Activated naive CD8-positive, alpha-beta T cell treated with anti-CD3 and anti-CD28 coated beads, Interleukin-2, amount 10 ng/mL, durations not matched to agents 7 days and 5 days (primary cell): ENCODE measurements at regions not wholly inside any gene's neighbourhood (a gene's known extent, or its start where the extent isn't known, plus 50 kb on each side); places are given as distances from the start of the nearest gene placed in this dataset.
A peak's percentile ranks its signal among the peaks of the same experiment; 100 is the strongest.

Source experiments
- ATAC-seq: fragments of 150-1000 bp; cut with Tn5 transposase; one replicate; pipeline ENCODE4 v1.10.0; 2021; ENCODE audit warnings: low read depth, moderate library complexity
- POLR2A ChIA-PET: fragments of 350-600 bp; sonication (Branson Sonifier 250); formaldehyde crosslinking; loops from one replicate; lab custom pipeline; 2021; ENCODE audit warnings: antibody characterized with exemption; lab: Charles Lee
- DNase-seq: peaks from one replicate; pipeline ENCODE4 v3.0.0; 2021
- H3K27ac Mint-ChIP-seq: one replicate; pipeline ENCODE4 v1.8.0; 2022; ENCODE audit warnings: mild to moderate bottlenecking, mixed read lengths
- H3K27me3 Mint-ChIP-seq: one replicate; pipeline ENCODE4 v1.8.0; 2022; ENCODE audit warnings: mild to moderate bottlenecking, moderate library complexity, mixed read lengths
- H3K36me3 Mint-ChIP-seq: one replicate; pipeline ENCODE4 v1.8.0; 2021; ENCODE audit warnings: mild to moderate bottlenecking, mixed read lengths
- H3K4me1 Mint-ChIP-seq: one replicate; pipeline ENCODE4 v1.8.0; 2021; ENCODE audit warnings: mixed read lengths
- H3K4me3 Mint-ChIP-seq: one replicate; pipeline ENCODE4 v1.8.0; 2022; ENCODE audit warnings: mild to moderate bottlenecking, moderate library complexity, mixed read lengths
- H3K9me3 Mint-ChIP-seq: one replicate; pipeline ENCODE4 v1.8.0; 2021; ENCODE audit warnings: mixed read lengths

DNA sequence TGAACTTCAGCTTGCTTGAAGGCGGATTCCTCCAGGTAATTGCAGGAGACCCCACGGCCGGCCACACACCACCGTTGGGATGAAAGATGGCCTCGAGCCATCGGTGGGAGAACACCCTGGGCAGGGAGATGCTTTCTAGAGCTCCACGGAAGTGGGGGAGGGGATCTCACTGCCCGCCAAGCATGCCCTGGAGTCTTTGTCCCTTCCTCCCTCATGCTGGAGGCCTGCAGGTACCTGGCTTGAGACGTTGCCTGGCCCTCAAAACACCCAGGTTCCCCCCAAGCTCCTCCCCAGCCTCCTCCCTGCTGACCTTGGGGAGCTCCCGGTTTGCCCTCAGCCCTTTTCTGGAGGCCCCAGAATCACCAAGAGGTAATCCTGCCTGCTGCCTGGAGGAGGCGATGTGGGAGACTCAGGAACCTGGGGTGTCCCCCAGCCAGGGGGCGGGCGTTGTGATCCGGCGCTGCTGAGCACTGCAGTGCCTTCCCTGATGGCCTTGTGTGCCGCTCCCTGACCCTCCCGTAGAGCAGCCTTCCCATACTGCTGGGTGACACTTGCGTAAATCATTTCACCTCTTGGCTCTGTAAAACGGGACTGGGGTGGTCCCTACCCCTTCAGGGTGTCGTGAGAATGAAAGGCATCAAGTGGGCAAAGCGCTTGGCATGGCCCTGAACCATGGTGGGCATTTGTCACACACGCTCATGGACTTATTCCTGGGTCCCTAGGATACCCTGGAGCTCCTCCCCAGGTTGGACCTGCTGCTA is 91.4 kb downstream of the CEBPB start:
- no peak overlapping the region for H3K27ac Mint-ChIP-seq
- no peak for DNase-seq

GRCh38 chr20:50282592-50283241 is 92.1 kb downstream of the CEBPB start:
- H3K27ac Mint-ChIP-seq, result peak overlapping the region; percentile 62
- H3K9me3 Mint-ChIP-seq, result no peaks in the 10 kb centered on the region
- H3K27me3 Mint-ChIP-seq, result peaks cover 12% of the 10 kb centered on the region
- POLR2A ChIA-PET, result interaction anchor here (0.8 kb wide), 1 partner anchor 8 kb away, joined by 3 read pairs; no protein-coding TSS in a partner anchor
- no peaks in the 10 kb centered on the region for H3K36me3 Mint-ChIP-seq
- H3K4me1 Mint-ChIP-seq, result peaks cover 16% of the 10 kb centered on the region
- H3K4me3 Mint-ChIP-seq, result no peak overlapping the region
- no peak for DNase-seq
- ATAC-seq, result no peak

More for the DNA sequence above, 91.4 kb downstream of the CEBPB start:
- Mint-ChIP-seq H3K4me3 (no peak overlapping the region), H3K36me3 (no peaks in the 10 kb centered on the region), H3K27me3 (peaks cover 14% of the 10 kb centered on the region), H3K9me3 (no peaks in the 10 kb centered on the region), H3K4me1 (peaks cover 16% of the 10 kb centered on the region)
- POLR2A ChIA-PET, result no interaction called here
- no peak for ATAC-seq

DNA sequence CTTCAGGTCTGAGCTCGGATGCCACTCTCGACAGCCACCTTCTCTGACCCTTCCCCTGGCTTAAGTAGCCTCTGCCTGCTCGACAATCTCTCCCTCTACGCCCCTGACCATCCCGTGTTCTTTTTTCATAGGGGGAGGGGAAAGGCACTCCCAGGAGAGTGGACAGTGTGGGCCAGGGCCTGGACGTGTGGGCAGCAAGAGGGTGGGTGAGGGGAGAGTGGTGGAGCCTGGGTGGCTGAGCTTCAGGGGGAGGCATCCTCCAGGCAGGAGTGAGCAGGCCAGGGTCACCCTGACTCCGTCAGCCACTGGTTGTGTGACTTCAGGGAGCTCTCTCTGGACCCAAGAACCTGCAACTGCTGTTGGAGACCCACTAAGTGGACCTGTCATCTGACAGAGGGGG is 92.7 kb downstream of the CEBPB start:
- H3K27me3 Mint-ChIP-seq, result peaks cover 12% of the 10 kb centered on the region
- H3K36me3 Mint-ChIP-seq, result no peaks in the 10 kb centered on the region
- DNase-seq (no peak), ATAC-seq (no peak)
- H3K4me1 Mint-ChIP-seq, result peaks cover 16% of the 10 kb centered on the region
- H3K9me3 Mint-ChIP-seq, result no peaks in the 10 kb centered on the region
- POLR2A ChIA-PET, result interaction anchor here (0.8 to 1.0 kb wide), 2 partner anchors 9 to 11 kb away, joined by 3 read pairs; no protein-coding TSS in a partner anchor
- H3K27ac Mint-ChIP-seq, result no peak overlapping the region
- no peak overlapping the region for H3K4me3 Mint-ChIP-seq

- ATAC-seq (no peak), DNase-seq (no peak)
- Mint-ChIP-seq H3K36me3 (no peaks in the 10 kb centered on the region), H3K27ac (peak overlapping the region; percentile 46), H3K4me1 (peaks cover 18% of the 10 kb centered on the region), H3K9me3 (no peaks in the 10 kb centered on the region), H3K4me3 (no peak overlapping the region), H3K27me3 (peaks cover 12% of the 10 kb centered on the region)
- POLR2A ChIA-PET, result interaction anchor here (1.0 to 1.1 kb wide), 3 partner anchors 7 to 55 kb away, joined by 3 to 5 read pairs (median 3); no protein-coding TSS in a partner anchor
These were observed 93.5 kb downstream of the CEBPB start for GRCh38 chr20:50283922-50284810.

- Mint-ChIP-seq H3K4me3 (no peak overlapping the region), H3K27ac (no peak overlapping the region), H3K36me3 (no peaks in the 10 kb centered on the region), H3K27me3 (peaks cover 13% of the 10 kb centered on the region), H3K9me3 (no peaks in the 10 kb centered on the region), H3K4me1 (peaks cover 18% of the 10 kb centered on the region)
- DNase-seq (no peak), ATAC-seq (no peak)
- POLR2A ChIA-PET, result interaction anchor here (1.0 to 1.1 kb wide), 2 partner anchors 8 to 54 kb away, joined by 3 to 5 read pairs; no protein-coding TSS in a partner anchor
These were observed 94.3 kb downstream of the CEBPB start for GRCh38 chr20:50284811-50285375.

GRCh38 chr20:50285376-50286173 is 94.9 kb downstream of the CEBPB start:
- POLR2A ChIA-PET, result interaction anchor here (1.1 kb wide), 1 partner anchor 9 kb away, joined by 3 read pairs; no protein-coding TSS in a partner anchor
- ATAC-seq (no peak), DNase-seq (no peak)
- H3K27ac Mint-ChIP-seq, result peak overlapping the region; percentile 21
- no peaks in the 10 kb centered on the region for H3K36me3 Mint-ChIP-seq
- peaks cover 18% of the 10 kb centered on the region for H3K4me1 Mint-ChIP-seq
- H3K9me3 Mint-ChIP-seq, result no peaks in the 10 kb centered on the region
- peaks cover 15% of the 10 kb centered on the region for H3K27me3 Mint-ChIP-seq
- H3K4me3 Mint-ChIP-seq, result no peak overlapping the region

DNA sequence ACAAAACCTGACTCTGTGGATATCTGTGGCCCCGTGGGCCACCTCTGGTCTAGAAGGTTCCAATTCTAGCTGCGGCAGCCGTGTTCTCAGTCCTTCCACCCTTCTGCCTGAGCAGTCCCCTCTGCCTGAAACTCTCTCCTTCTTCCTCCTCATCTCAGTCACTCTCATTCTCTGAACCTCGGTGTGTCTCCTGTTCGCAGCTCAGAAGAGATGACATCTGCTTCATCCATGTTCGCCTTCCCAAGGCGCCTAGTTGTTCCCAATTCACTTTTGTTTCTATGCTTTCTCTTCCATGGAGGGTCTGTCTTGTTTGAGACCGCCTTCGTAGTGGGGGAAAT is 95.5 kb downstream of the CEBPB start:
- Mint-ChIP-seq H3K4me1 (peaks cover 18% of the 10 kb centered on the region), H3K27me3 (peaks cover 20% of the 10 kb centered on the region), H3K27ac (no peak overlapping the region), H3K4me3 (no peak overlapping the region), H3K36me3 (no peaks in the 10 kb centered on the region), H3K9me3 (no peaks in the 10 kb centered on the region)
- DNase-seq (no peak), ATAC-seq (no peak)
- POLR2A ChIA-PET, result no interaction called here

- Mint-ChIP-seq H3K27ac (no peak overlapping the region), H3K4me1 (peaks cover 18% of the 10 kb centered on the region), H3K4me3 (no peak overlapping the region), H3K36me3 (no peaks in the 10 kb centered on the region), H3K27me3 (peaks cover 20% of the 10 kb centered on the region), H3K9me3 (no peaks in the 10 kb centered on the region)
- POLR2A ChIA-PET, result no interaction called here
- no peak for ATAC-seq
- DNase-seq, result no peak
These were observed 96.0 kb downstream of the CEBPB start for GRCh38 chr20:50286609-50287008.

- ATAC-seq (no peak), DNase-seq (no peak)
- no peaks in the 10 kb centered on the region for H3K9me3 Mint-ChIP-seq
- H3K27ac Mint-ChIP-seq, result no peak overlapping the region
- H3K27me3 Mint-ChIP-seq, result peaks cover 20% of the 10 kb centered on the region
- H3K4me1 Mint-ChIP-seq, result peaks cover 18% of the 10 kb centered on the region
- H3K36me3 Mint-ChIP-seq, result no peaks in the 10 kb centered on the region
- no peak overlapping the region for H3K4me3 Mint-ChIP-seq
- POLR2A ChIA-PET, result no interaction called here
These were observed 96.9 kb downstream of the CEBPB start for GRCh38 chr20:50287512-50287911.

DNA sequence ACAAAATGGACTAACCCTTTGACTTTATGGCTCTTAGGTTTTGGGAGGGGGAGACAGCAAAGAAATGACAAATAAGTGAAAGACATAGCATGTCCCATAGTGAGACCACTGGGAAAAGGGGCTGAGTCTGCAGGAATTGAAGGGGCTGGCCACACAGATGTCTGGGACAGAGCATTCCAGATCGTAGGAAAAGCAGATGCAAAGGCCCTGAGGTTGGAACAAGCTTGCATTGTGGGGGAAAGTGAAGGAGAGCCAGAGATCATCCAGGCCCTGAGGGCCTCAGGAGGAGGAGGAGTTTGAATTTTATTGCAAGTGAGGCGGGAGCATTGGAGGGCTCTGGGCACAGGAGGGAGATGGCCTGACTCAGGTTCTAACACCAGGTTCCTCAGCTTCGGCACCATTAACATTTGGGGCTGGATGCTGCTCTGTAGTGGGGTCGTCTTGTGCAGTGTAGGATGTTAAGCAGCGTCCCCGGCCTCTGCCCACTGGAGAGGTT is 97.5 kb downstream of the CEBPB start:
- Mint-ChIP-seq H3K27me3 (peaks cover 15% of the 10 kb centered on the region), H3K4me3 (no peak overlapping the region), H3K36me3 (no peaks in the 10 kb centered on the region), H3K4me1 (peaks cover 11% of the 10 kb centered on the region), H3K27ac (no peak overlapping the region), H3K9me3 (no peaks in the 10 kb centered on the region)
- no peak for ATAC-seq
- DNase-seq, result no peak
- POLR2A ChIA-PET, result no interaction called here

- POLR2A ChIA-PET, result no interaction called here
- DNase-seq, result no peak
- no peaks in the 10 kb centered on the region for H3K36me3 Mint-ChIP-seq
- ATAC-seq, result no peak
- H3K9me3 Mint-ChIP-seq, result no peaks in the 10 kb centered on the region
- peaks cover 15% of the 10 kb centered on the region for H3K27me3 Mint-ChIP-seq
- H3K4me3 Mint-ChIP-seq, result no peak overlapping the region
- no peak overlapping the region for H3K27ac Mint-ChIP-seq
- H3K4me1 Mint-ChIP-seq, result peaks cover 9% of the 10 kb centered on the region
These were observed 99.0 kb downstream of the CEBPB start for GRCh38 chr20:50289581-50289980.

DNA sequence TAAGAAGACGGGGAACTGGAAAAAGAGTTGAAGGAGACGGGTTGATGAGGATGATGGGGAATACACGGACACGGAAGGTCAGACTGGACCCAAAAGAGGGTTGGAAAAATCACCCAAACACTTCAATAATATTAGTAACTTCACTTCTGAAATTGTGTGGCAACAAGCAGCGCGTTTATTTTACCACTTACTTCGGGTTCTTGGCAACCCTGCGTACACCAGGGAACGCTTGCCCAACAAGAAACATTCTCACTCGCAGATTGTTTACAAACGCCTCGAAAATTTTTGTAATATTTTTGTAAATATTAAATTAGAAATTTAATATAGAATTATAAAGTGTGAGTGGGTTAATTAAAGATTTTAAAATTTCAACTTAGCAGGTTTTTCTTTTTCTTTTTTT is 99.5 kb downstream of the CEBPB start:
- Mint-ChIP-seq H3K36me3 (no peaks in the 10 kb centered on the region), H3K9me3 (no peaks in the 10 kb centered on the region), H3K27ac (no peak overlapping the region), H3K27me3 (peaks cover 15% of the 10 kb centered on the region), H3K4me1 (peaks cover 9% of the 10 kb centered on the region), H3K4me3 (no peak overlapping the region)
- ATAC-seq (no peak), DNase-seq (no peak)
- POLR2A ChIA-PET, result no interaction called here
